Activated CD8-positive, alpha-beta memory T cell treated with anti-CD3 and anti-CD28 coated beads, Interleukin-2, amount 10 ng/mL, durations not matched to agents 7 days and 5 days (primary cell): ENCODE measurements at regions not wholly inside any gene's neighbourhood (a gene's known extent, or its start where the extent isn't known, plus 50 kb on each side); places are given as distances from the start of the nearest gene placed in this dataset.

Source experiments
- ATAC-seq: fragments of 150-1000 bp; cut with Tn5 transposase; one replicate; pipeline ENCODE4 v1.10.0; 2021; ENCODE audit warnings: moderate library complexity
- CTCF ChIA-PET: fragments of 350-600 bp; sonication (Branson Sonifier 250); formaldehyde crosslinking; loops from one replicate; lab custom pipeline; 2021; ENCODE audit warnings: antibody characterized with exemption; lab: Charles Lee
- DNase-seq: peaks from one replicate; pipeline ENCODE4 v3.0.0-alpha.2; 2020
- H3K27ac Mint-ChIP-seq: one replicate; pipeline ENCODE4 v1.8.0; 2021; ENCODE audit warnings: mild to moderate bottlenecking, mixed read lengths
- H3K27me3 Mint-ChIP-seq: one replicate; pipeline ENCODE4 v1.8.0; 2021; ENCODE audit warnings: mixed read lengths
- H3K36me3 Mint-ChIP-seq: one replicate; pipeline ENCODE4 v1.8.0; 2021; ENCODE audit warnings: mild to moderate bottlenecking, mixed read lengths
- H3K4me1 Mint-ChIP-seq: one replicate; pipeline ENCODE4 v1.8.0; 2021; ENCODE audit warnings: mixed read lengths
- H3K4me3 Mint-ChIP-seq: one replicate; pipeline ENCODE4 v1.8.0; 2021; ENCODE audit warnings: mild to moderate bottlenecking, moderate library complexity, mixed read lengths
- H3K9me3 Mint-ChIP-seq: one replicate; pipeline ENCODE4 v1.8.0; 2022; ENCODE audit warnings: low read depth, mixed read lengths

DNA sequence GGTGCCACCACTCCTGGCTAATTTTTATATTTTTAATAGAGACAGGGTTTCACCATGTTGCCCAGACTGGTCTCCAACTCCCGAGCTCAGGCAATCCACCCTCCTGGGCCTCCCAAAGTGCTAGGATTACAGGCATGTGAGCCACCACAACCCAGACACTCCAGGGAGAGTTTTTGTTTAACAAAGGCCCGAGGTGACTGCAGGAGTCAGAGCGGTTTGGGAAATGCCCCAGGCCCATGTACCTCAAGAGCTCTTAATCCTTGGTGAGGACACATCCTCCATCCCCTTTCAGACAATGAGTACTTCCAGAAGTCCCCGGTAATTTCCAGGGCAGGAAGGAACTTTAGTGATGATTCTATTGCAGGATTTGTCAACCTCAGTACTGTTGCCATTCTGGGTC lies 176.0 kb downstream of the ESRRB start:
- DNase-seq (no peak), ATAC-seq (no peak)
- Mint-ChIP-seq H3K4me1 (no peaks in the 10 kb centered on the region), H3K36me3 (no peaks in the 10 kb centered on the region), H3K9me3 (no peaks in the 10 kb centered on the region), H3K27me3 (peaks cover 5% of the 10 kb centered on the region), H3K4me3 (no peak overlapping the region), H3K27ac (no peak overlapping the region)
- CTCF ChIA-PET = no interaction called here

DNA sequence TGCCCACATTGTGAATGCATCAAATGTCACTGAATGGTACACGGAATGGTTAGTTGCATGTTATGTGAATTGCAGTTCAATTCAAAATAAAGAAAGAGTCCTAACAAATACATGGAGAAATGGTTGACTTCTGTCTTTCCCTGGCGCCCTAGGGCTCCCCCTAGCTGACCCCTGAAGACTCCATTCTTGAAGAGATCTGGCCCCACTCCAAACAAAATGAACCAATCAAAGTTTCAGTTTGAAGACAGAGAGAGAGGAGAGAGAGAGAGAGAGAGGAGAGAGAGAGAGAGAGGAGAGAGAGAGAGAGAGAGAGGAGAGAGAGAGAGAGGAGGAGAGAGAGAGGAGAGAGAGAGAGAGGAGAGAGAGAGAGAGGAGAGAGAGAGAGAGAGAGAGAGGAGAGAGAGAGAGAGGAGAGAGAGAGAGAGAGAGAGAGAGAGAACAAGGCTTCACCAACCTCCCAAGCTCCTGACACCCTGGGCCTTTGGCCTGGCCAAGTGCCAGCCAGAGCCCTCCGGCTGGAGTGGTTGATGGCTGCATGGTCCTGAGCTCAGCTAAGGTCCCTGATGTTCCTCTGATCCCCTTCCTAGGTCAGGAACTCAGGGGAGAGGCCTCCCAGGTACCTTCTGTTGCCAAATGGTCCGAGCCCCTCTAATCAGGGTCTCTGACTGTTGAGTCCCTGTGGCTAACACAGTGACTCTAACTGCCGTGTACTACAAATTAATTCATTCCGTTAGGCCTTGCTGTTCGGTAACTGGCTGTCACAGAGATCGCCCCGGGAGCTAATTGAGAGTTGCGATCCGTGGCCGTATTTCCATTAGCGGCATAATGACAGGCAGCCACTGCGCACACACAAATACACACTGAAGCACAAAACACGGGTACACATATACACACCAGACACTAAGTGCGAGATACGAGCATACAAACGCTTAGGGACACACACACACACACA lies 188.8 kb downstream of the ESRRB start:
- DNase-seq (no peak), ATAC-seq (no peak)
- Mint-ChIP-seq H3K36me3 (no peaks in the 10 kb centered on the region), H3K27ac (no peak overlapping the region), H3K27me3 (no peaks in the 10 kb centered on the region), H3K4me3 (no peak overlapping the region), H3K4me1 (no peaks in the 10 kb centered on the region), H3K9me3 (no peaks in the 10 kb centered on the region)
- CTCF ChIA-PET = no interaction called here

DNA sequence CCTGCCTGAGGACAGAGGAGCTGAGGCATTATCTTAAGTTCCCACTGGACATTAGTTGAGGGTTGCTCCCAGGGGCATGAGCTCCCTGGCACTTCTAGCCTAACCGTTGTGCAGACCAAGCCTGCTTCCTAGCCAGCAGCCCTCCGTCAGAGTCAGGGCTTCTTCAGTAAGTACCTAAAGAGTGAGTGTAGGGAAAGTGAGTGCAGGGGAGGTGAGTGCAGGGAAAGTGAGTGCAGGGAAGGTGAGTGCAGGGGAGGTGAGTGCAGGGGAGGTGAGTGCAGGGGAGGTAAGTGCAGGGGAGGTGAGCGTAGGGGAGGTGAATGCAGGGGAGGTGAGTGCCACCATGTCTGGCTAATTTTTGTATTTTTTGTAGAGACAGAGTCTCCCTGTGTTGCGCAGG lies 190.5 kb downstream of the ESRRB start:
- CTCF ChIA-PET = no interaction called here
- Mint-ChIP-seq H3K27ac (no peak overlapping the region), H3K9me3 (no peaks in the 10 kb centered on the region), H3K36me3 (no peaks in the 10 kb centered on the region), H3K4me1 (no peaks in the 10 kb centered on the region), H3K27me3 (no peaks in the 10 kb centered on the region), H3K4me3 (no peak overlapping the region)
- DNase-seq (no peak), ATAC-seq (no peak)

DNA sequence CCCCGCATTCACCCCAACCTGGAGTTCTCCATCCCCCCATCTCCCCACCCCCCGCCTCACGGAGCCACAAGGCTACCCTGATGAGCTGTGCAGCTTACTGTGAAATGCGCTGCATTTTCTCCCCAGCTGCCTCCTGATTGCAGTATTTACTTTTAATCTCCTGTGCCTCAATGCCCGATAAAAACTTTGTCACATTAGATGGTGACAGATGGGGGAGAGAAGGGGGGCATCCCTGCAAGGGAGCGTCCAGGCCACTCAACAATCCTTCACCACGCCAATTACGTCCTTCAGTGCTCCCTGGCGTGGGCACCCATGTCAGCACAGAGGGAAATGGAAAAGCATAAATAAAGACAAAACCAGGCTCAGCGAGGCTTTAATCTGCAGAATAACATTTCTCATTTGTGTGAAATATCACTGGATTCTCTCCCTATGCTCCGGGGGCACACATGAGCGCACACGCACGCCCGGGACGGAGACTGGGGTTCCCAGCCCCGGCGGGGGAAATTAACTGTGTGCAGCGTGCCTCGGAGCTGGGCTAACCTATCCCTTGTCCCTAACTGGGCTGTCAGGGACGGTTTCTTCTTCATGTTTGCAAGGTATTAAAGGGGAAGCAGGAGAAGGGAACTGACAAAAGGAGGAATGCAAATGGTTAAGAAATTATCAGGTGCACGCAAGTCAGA lies 186.7 kb upstream of the VASH1 start:
- Mint-ChIP-seq H3K27me3 (no peaks in the 10 kb centered on the region), H3K4me3 (no peak overlapping the region), H3K27ac (no peak overlapping the region), H3K36me3 (no peaks in the 10 kb centered on the region), H3K4me1 (no peaks in the 10 kb centered on the region), H3K9me3 (no peaks in the 10 kb centered on the region)
- CTCF ChIA-PET = no interaction called here
- ATAC-seq = no peak
- no peak for DNase-seq

DNA sequence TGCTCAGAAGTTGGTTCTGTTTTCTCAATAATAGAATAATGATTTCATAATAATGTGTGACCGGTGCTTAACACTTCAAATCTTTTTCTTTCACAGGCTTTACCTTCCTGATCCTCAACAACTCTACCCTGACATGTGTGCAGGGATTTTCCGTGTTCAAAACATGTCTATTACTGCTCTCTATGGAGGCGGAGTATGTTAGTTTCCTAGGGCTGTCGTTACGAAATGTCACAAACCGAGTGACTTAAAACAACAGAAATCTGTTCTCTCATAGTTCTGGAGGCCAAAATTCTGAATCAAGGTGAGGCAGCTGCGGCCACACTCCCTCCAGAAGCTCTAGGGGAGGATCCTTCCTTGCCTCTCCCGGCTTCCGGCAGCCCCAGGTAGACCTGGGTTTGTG lies 186.2 kb upstream of the VASH1 start:
- DNase-seq = no peak
- no peak overlapping the region for H3K4me3 Mint-ChIP-seq
- no peaks in the 10 kb centered on the region for H3K4me1 Mint-ChIP-seq
- ATAC-seq = no peak
- CTCF ChIA-PET = no interaction called here
- no peak overlapping the region for H3K27ac Mint-ChIP-seq
- no peaks in the 10 kb centered on the region for H3K9me3 Mint-ChIP-seq
- no peaks in the 10 kb centered on the region for H3K36me3 Mint-ChIP-seq
- H3K27me3 Mint-ChIP-seq = no peaks in the 10 kb centered on the region

DNA sequence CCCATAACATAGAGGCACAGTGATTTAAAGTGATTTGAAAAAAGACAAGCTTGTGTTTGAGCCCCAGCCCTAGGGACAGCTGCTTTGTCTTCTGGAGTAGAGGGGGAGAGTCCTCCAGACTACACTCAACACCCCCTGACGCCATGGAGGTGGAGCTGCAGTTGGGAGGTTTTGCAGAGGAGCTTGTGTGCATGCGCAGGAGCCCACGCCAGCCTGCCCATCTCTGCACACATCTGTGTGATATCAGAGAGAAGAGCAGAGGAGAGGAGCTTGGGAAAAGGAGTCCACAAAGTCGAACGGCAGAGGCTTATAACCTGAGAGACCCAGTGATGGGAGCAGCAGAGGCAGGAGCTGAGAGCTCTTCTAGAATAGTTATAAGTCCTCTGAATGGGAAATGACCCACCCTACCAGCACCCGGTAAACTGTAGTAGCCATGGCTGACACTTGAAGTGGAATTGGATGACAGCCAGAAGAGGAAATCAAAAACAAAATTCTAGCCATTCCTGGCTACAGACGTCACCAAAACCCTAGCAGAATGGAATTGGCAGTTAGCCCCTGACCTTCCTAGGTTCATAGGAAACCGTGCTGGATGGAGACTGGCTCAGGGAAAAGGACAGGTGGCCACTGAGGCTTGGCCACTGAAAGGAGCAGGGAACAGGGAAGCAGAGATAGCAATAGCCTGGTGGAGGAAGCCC lies 185.1 kb upstream of the VASH1 start:
- Mint-ChIP-seq H3K27ac (no peak overlapping the region), H3K36me3 (no peaks in the 10 kb centered on the region), H3K4me3 (no peak overlapping the region), H3K4me1 (no peaks in the 10 kb centered on the region), H3K9me3 (no peaks in the 10 kb centered on the region), H3K27me3 (no peaks in the 10 kb centered on the region)
- DNase-seq (no peak), ATAC-seq (no peak)
- CTCF ChIA-PET = no interaction called here

DNA sequence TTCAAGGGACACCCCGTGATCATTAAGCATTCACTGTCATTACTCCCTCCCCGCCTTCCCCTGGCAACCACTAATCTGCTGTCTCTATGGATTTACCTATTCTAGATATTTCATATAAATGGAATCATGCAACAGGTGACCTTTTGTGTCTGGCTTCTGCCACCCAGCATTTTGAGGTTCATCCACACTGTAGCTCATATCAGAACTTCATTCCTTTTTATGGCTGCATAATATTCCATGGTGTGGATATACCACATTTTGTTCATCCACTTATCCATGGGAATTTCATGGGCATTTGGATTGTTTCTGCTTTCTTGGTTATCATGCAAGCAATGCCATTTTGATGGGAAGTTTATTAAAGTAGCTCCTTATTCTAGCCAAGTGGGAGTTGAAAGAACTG lies 184.2 kb upstream of the VASH1 start:
- Mint-ChIP-seq H3K9me3 (no peaks in the 10 kb centered on the region), H3K4me3 (no peak overlapping the region), H3K27me3 (no peaks in the 10 kb centered on the region), H3K4me1 (no peaks in the 10 kb centered on the region), H3K36me3 (no peaks in the 10 kb centered on the region), H3K27ac (no peak overlapping the region)
- no peak for ATAC-seq
- DNase-seq = no peak
- CTCF ChIA-PET = no interaction called here

DNA sequence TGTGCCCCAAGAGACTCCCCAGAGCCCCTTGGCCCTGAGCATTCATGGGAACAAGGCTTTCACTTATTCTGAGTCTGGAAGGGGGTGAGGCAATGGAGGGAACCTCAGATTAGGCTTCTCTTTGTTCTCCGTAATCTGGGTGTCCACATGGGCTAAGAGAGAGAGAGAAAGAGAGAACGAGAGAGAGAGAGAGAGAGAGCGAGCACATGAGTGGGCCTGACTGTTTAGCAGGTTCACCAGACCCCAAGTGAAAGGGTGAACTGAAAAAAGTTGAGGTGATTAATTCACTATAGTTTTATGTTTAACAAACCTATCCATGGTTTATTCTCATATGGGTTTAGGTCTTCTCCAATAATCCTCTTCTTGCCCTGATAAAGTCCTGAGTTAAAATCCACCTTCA lies 183.4 kb upstream of the VASH1 start:
- H3K27me3 Mint-ChIP-seq = no peaks in the 10 kb centered on the region
- DNase-seq = no peak
- CTCF ChIA-PET = no interaction called here
- ATAC-seq = no peak
- H3K36me3 Mint-ChIP-seq = no peaks in the 10 kb centered on the region
- H3K9me3 Mint-ChIP-seq = no peaks in the 10 kb centered on the region
- no peak overlapping the region for H3K4me3 Mint-ChIP-seq
- no peak overlapping the region for H3K27ac Mint-ChIP-seq
- H3K4me1 Mint-ChIP-seq = no peaks in the 10 kb centered on the region

DNA sequence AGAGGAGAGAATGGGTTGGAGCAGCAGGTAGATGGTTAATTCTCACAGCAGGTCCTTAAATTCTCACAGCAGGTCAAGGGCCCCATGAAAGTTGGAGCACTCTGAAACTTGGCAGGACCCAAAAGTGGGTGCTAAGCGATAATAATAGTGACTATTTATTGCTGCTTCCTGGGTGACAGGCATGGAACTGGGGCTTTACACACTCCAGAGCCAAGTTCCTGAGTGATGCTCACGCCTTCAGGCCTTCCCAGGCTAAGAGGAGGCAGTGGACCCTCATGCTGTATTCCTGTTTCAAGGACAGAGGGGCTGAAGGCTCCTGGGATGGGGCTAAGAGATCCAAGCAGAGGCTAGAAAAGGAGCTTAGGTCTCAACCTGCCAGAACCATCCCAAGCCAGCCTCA lies 180.9 kb upstream of the VASH1 start:
- H3K27me3 Mint-ChIP-seq = no peaks in the 10 kb centered on the region
- H3K9me3 Mint-ChIP-seq = no peaks in the 10 kb centered on the region
- H3K36me3 Mint-ChIP-seq = no peaks in the 10 kb centered on the region
- ATAC-seq (no peak), DNase-seq (no peak)
- no peak overlapping the region for H3K27ac Mint-ChIP-seq
- H3K4me3 Mint-ChIP-seq = no peak overlapping the region
- H3K4me1 Mint-ChIP-seq = no peaks in the 10 kb centered on the region
- CTCF ChIA-PET = no interaction called here

DNA sequence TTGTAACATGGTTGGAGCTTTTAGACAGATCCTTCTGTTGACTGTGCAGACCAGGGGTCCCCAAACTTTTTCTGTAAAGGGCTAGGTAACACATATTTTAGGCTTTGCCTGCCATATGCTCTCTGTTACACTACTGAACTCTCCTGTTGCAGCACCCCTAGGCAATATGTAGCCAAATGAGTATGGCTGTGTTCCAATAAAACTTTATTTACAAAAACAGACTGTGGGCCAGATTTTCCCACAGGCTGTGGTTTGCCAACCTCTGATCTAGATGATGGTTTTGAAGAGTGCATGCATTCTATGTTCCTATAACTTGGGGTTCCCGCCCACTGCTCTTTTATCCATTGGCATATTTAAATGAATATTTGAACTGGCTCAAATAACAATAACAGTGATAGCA lies 180.3 kb upstream of the VASH1 start:
- no peaks in the 10 kb centered on the region for H3K27me3 Mint-ChIP-seq
- CTCF ChIA-PET = no interaction called here
- ATAC-seq = no peak
- H3K4me3 Mint-ChIP-seq = no peak overlapping the region
- no peak for DNase-seq
- H3K9me3 Mint-ChIP-seq = no peaks in the 10 kb centered on the region
- H3K36me3 Mint-ChIP-seq = no peaks in the 10 kb centered on the region
- H3K27ac Mint-ChIP-seq = no peak overlapping the region
- H3K4me1 Mint-ChIP-seq = no peaks in the 10 kb centered on the region

DNA sequence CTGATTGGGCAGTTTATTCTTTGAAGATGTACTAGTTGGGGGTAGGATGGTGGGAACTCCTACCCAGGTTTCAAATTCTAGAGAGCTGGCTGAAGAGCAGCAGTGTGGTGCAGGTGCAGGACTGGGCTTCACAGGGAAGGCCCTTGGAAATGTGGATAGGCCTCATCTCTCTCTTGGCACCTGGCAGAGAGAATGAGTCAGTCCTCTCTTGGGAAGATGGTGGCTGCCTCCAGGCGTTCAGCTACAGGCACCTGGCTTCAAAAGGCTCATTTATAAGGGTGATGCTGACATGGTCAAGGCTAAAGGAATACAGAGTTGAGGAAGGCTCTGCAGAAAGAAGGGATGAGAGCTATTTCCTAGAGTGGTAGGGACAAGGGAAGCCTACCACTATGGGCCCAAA lies 179.7 kb upstream of the VASH1 start:
- no peak for ATAC-seq
- CTCF ChIA-PET = no interaction called here
- H3K27me3 Mint-ChIP-seq = no peaks in the 10 kb centered on the region
- no peaks in the 10 kb centered on the region for H3K9me3 Mint-ChIP-seq
- no peak for DNase-seq
- no peaks in the 10 kb centered on the region for H3K4me1 Mint-ChIP-seq
- H3K27ac Mint-ChIP-seq = no peak overlapping the region
- H3K4me3 Mint-ChIP-seq = no peak overlapping the region
- no peaks in the 10 kb centered on the region for H3K36me3 Mint-ChIP-seq

DNA sequence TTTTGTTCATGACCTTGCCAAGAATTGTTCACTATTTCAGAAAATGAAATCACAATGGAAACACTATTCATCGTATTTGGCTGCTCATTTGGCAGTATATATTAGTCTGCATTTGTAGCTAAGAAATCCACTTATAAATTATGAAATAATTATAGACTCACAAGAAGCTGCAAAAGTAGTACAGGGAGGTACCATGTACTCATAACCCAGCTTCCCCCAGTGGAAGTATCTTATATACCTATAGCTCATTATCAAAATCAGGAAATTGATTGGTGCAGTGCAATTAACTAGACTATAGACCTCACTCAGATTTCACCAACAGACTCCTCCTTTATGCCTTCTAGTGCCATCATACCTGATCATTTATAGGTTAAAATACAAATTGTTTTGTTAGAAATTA lies 178.8 kb upstream of the VASH1 start:
- Mint-ChIP-seq H3K4me1 (no peaks in the 10 kb centered on the region), H3K9me3 (no peaks in the 10 kb centered on the region), H3K27ac (no peak overlapping the region), H3K27me3 (no peaks in the 10 kb centered on the region), H3K4me3 (no peak overlapping the region), H3K36me3 (no peaks in the 10 kb centered on the region)
- DNase-seq (no peak), ATAC-seq (no peak)
- CTCF ChIA-PET = no interaction called here

DNA sequence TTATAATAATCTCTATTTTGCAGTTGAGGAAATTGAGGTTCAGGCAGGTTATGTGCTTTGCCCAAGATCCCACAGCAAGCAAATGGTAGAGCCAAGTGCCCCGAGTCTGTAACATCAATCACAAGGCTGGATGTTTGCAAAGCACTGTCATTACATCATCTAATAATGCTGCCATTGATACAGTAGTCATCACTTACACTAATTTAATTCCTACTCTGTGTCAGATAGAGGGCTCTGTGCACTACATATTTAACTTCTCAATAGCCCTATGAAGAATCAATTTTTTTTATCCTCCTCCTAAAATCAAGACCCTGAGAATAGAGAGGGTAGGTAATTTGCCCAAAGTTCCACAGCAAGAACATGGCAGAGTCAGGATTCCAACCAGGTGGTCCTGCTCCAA lies 178.1 kb upstream of the VASH1 start:
- H3K4me1 Mint-ChIP-seq = no peaks in the 10 kb centered on the region
- H3K36me3 Mint-ChIP-seq = no peaks in the 10 kb centered on the region
- DNase-seq = no peak
- H3K27me3 Mint-ChIP-seq = no peaks in the 10 kb centered on the region
- no peak for ATAC-seq
- no peak overlapping the region for H3K4me3 Mint-ChIP-seq
- CTCF ChIA-PET = no interaction called here
- H3K9me3 Mint-ChIP-seq = no peaks in the 10 kb centered on the region
- H3K27ac Mint-ChIP-seq = no peak overlapping the region

DNA sequence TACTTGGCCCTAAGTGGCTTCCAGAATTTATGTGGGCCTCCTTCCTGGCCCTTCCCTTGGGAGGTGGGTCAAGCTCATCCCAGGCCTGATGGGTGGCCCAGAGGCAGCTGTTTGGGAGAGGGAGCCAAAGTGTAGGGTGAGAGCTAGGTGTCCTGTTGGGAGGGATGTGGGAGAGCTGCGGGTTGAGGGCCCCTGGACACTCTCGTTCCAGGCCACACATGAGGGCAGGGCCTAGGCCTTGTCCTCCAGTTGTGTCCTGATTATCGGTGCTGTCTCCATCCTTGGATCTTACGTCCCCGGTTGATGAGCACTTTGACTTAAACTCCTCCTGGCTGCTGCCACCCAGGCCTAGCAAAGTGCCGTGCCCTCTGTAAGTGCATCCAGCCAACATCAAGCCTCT lies 177.5 kb upstream of the VASH1 start:
- Mint-ChIP-seq H3K27ac (no peak overlapping the region), H3K9me3 (no peaks in the 10 kb centered on the region), H3K4me1 (no peaks in the 10 kb centered on the region), H3K4me3 (no peak overlapping the region), H3K27me3 (no peaks in the 10 kb centered on the region), H3K36me3 (no peaks in the 10 kb centered on the region)
- DNase-seq = no peak
- CTCF ChIA-PET = no interaction called here
- ATAC-seq = no peak
